ENCODE measurements at regions not wholly inside any gene's neighbourhood (a gene's known extent, or its start where the extent isn't known, plus 50 kb on each side); places are given as distances from the start of the nearest gene placed in this dataset.

GRCh38 chr9:8037745-8038144, 238.2 kb upstream of the DMAC1 start:
- CTCF ChIA-PET, result no interaction called here
- H3K4me1 Mint-ChIP-seq, result peaks cover 12% of the 10 kb centered on the region
- no peak for ATAC-seq (ENCODE audit: low read depth)

GRCh38 chr9:8036914-8037524, 237.4 kb upstream of the DMAC1 start:
- DNase-seq (no peak), ATAC-seq (ENCODE audit: low read depth) (no peak)
- Mint-ChIP-seq H3K9me3 (peaks cover 27% of the 10 kb centered on the region), H3K36me3 (ENCODE audit: low read depth) (peaks cover 7% of the 10 kb centered on the region), H3K4me3 (no peak overlapping the region), H3K27ac (no peak overlapping the region), H3K27me3 (no peaks in the 10 kb centered on the region), H3K4me1 (peaks cover 12% of the 10 kb centered on the region)
- CTCF ChIA-PET, result no interaction called here
- TF ChIP-seq CTCF (IDR thresholded peaks at IDR 0.05), result no peak
- POLR2A ChIA-PET, result no interaction called here
- intact Hi-C loops (cut with micrococcal nuclease), result no loop called here

More at GRCh38 chr9:8037745-8038144, 238.2 kb upstream of the DMAC1 start:
- Mint-ChIP-seq H3K27ac (no peak overlapping the region), H3K27me3 (no peaks in the 10 kb centered on the region), H3K9me3 (peaks cover 27% of the 10 kb centered on the region), H3K4me3 (no peak overlapping the region), H3K36me3 (ENCODE audit: low read depth) (peaks cover 7% of the 10 kb centered on the region)
- POLR2A ChIA-PET, result no interaction called here
- no peak for TF ChIP-seq CTCF (IDR thresholded peaks at IDR 0.05)
- DNase-seq, result no peak
- intact Hi-C loops (cut with micrococcal nuclease), result no loop called here

- Mint-ChIP-seq H3K4me3 (no peak overlapping the region), H3K4me1 (peaks cover 12% of the 10 kb centered on the region), H3K27me3 (no peaks in the 10 kb centered on the region), H3K27ac (no peak overlapping the region), H3K9me3 (peaks cover 15% of the 10 kb centered on the region), H3K36me3 (ENCODE audit: low read depth) (peaks cover 7% of the 10 kb centered on the region)
- intact Hi-C loops (cut with micrococcal nuclease), result no loop called here
- ATAC-seq (ENCODE audit: low read depth) (no peak), DNase-seq (no peak)
- CTCF ChIA-PET, result no interaction called here
- no peak for TF ChIP-seq CTCF (IDR thresholded peaks at IDR 0.05)
- POLR2A ChIA-PET, result no interaction called here
Observed at GRCh38 chr9:8033794-8034193, 234.2 kb upstream of the DMAC1 start.

- Mint-ChIP-seq H3K4me1 (no peaks in the 10 kb centered on the region), H3K9me3 (no peaks in the 10 kb centered on the region), H3K36me3 (ENCODE audit: low read depth) (no peaks in the 10 kb centered on the region), H3K27ac (no peak overlapping the region), H3K4me3 (no peak overlapping the region), H3K27me3 (no peaks in the 10 kb centered on the region)
- ChIA-PET CTCF (no interaction called here), POLR2A (no interaction called here)
- DNase-seq (no peak), ATAC-seq (ENCODE audit: low read depth) (no peak)
- intact Hi-C loops (cut with micrococcal nuclease), result no loop called here
- no peak for TF ChIP-seq CTCF (IDR thresholded peaks at IDR 0.05)
Observed at GRCh38 chr9:8030095-8030494, 230.5 kb upstream of the DMAC1 start.

- H3K4me1 Mint-ChIP-seq, result no peaks in the 10 kb centered on the region
- TF ChIP-seq CTCF (IDR thresholded peaks at IDR 0.05), result no peak
- DNase-seq (no peak), ATAC-seq (ENCODE audit: low read depth) (no peak)
- CTCF ChIA-PET, result no interaction called here
- peaks cover 4% of the 10 kb centered on the region for H3K9me3 Mint-ChIP-seq
- POLR2A ChIA-PET, result no interaction called here
- H3K4me3 Mint-ChIP-seq, result no peak overlapping the region
- no peaks in the 10 kb centered on the region for H3K36me3 Mint-ChIP-seq (ENCODE audit: low read depth)
- no peak overlapping the region for H3K27ac Mint-ChIP-seq
- no peaks in the 10 kb centered on the region for H3K27me3 Mint-ChIP-seq
- intact Hi-C loops (cut with micrococcal nuclease), result no loop called here
Observed at GRCh38 chr9:8027351-8027750, 227.8 kb upstream of the DMAC1 start.
